ENCODE measurements at regions not wholly inside any gene's neighbourhood (a gene's known extent, or its start where the extent isn't known, plus 50 kb on each side); places are given as distances from the start of the nearest gene placed in this dataset.

DNA sequence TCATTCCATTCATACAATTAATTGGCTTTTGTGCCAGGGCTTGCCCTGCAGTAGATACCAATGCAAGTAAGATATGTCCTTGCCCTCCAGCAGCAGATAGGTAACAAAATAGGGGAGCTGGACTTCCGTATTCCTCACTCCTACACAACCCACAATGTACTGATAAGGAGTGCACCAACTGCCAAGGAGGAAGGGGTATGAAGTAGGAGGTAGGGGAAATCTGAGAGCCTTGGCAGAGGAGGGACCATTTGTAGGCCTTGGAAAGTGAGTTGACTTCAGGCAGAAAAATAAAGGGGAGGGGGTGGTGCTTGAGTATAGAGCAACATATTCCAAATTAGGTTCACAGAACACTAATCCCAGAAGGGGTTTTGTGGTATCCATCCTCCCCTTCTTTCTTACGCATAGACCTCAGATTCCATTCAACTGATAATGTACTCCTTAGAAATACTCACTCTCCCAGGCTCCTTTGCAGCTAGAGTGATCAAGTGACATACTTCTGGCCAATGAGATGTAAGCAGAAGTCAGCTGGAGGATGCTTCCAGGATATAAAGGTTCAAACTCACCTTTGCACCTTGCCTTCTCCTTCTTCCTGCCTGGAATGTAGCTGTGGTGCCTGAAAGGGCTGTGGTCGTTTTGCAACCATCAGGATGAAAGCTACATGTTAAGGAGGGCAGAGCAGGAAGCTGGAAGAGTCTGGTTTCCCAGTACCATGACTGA lies 127.1 kb upstream of the SMAD3 start (continued):
- TF ChIP-seq, protein P1, sequence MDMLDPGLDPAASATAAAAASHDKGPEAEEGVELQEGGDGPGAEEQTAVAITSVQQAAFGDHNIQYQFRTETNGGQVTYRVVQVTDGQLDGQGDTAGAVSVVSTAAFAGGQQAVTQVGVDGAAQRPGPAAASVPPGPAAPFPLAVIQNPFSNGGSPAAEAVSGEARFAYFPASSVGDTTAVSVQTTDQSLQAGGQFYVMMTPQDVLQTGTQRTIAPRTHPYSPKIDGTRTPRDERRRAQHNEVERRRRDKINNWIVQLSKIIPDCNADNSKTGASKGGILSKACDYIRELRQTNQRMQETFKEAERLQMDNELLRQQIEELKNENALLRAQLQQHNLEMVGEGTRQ (CRISPR knock-in tag; IDR thresholded peaks at IDR 0.05), result peak; percentile 79
- TF ChIP-seq KDM5B (IDR thresholded peaks at IDR 0.05; ENCODE audit: insufficient replicate concordance, low read depth, low read length), result no peak
- peak; percentile 93 for TF ChIP-seq PRDM10 (IDR thresholded peaks at IDR 0.05; ENCODE audit: partially characterized antibody)
- TF ChIP-seq, protein P2, sequence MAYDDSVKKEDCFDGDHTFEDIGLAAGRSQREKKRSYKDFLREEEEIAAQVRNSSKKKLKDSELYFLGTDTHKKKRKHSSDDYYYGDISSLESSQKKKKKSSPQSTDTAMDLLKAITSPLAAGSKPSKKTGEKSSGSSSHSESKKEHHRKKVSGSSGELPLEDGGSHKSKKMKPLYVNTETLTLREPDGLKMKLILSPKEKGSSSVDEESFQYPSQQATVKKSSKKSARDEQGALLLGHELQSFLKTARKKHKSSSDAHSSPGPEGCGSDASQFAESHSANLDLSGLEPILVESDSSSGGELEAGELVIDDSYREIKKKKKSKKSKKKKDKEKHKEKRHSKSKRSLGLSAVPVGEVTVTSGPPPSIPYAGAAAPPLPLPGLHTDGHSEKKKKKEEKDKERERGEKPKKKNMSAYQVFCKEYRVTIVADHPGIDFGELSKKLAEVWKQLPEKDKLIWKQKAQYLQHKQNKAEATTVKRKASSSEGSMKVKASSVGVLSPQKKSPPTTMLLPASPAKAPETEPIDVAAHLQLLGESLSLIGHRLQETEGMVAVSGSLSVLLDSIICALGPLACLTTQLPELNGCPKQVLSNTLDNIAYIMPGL (CRISPR knock-in tag; IDR thresholded peaks at IDR 0.05), result no peak
